Hematopoietic multipotent progenitor cell treated with erythropoietin and hydrocortisone succinate and interleukin-3 and kit ligand, for 15 days (in vitro differentiated cells): ENCODE measurements at regions not wholly inside any gene's neighbourhood (a gene's known extent, or its start where the extent isn't known, plus 50 kb on each side); places are given as distances from the start of the nearest gene placed in this dataset.
"Not testable (repeated sequence)": the region's sequence is repeated elsewhere in the genome, so short reads cannot be mapped to it uniquely, and the experiment has no call there.

Experiments
- DNase-seq: peaks from one replicate; pipeline ENCODE4 v3.0.0-alpha.2; 2015; ENCODE audit warnings: low spot score

GRCh38 chr7:153529651-153530165 lies 522.5 kb upstream of the DPP6 start:
- no peak for DNase-seq

GRCh38 chr7:153530441-153530840 lies 521.8 kb upstream of the DPP6 start:
- no peak for DNase-seq

GRCh38 chr7:153532326-153532725 lies 519.9 kb upstream of the DPP6 start:
- DNase-seq: no peak

- no peak for DNase-seq
Observed at GRCh38 chr7:153537271-153537670, 514.9 kb upstream of the DPP6 start.

GRCh38 chr7:153541903-153542302 lies 510.3 kb upstream of the DPP6 start:
- DNase-seq: no peak

- DNase-seq: no peak
Observed at GRCh38 chr7:153543232-153543631, 509.0 kb upstream of the DPP6 start.

- no peak for DNase-seq
Observed at GRCh38 chr7:153550173-153550572, 502.0 kb upstream of the DPP6 start.

- no peak for DNase-seq
Observed at GRCh38 chr7:153564391-153564790, 487.8 kb upstream of the DPP6 start.

- no peak for DNase-seq
Observed at GRCh38 chr7:153566324-153566723, 485.9 kb upstream of the DPP6 start.

- no peak for DNase-seq
Observed at GRCh38 chr7:153567426-153567825, 484.8 kb upstream of the DPP6 start.

GRCh38 chr7:153569520-153569919 lies 482.7 kb upstream of the DPP6 start:
- DNase-seq: not testable (repeated sequence)

GRCh38 chr7:153576096-153576495 lies 476.1 kb upstream of the DPP6 start:
- no peak for DNase-seq

GRCh38 chr7:153581419-153581818 lies 470.8 kb upstream of the DPP6 start:
- no peak for DNase-seq

- no peak for DNase-seq
Observed at GRCh38 chr7:153584132-153584531, 468.1 kb upstream of the DPP6 start.

- no peak for DNase-seq
Observed at GRCh38 chr7:153588586-153588985, 463.6 kb upstream of the DPP6 start.

- DNase-seq: no peak
Observed at GRCh38 chr7:153590136-153590535, 462.1 kb upstream of the DPP6 start.

GRCh38 chr7:153590571-153590970 lies 461.6 kb upstream of the DPP6 start:
- no peak for DNase-seq

GRCh38 chr7:153607354-153607753 lies 444.8 kb upstream of the DPP6 start:
- no peak for DNase-seq

- no peak for DNase-seq
Observed at GRCh38 chr7:153616711-153617325, 435.4 kb upstream of the DPP6 start.

GRCh38 chr7:153627323-153627722 lies 424.9 kb upstream of the DPP6 start:
- no peak for DNase-seq

- DNase-seq: no peak
Observed at GRCh38 chr7:153628406-153628805, 423.8 kb upstream of the DPP6 start.

- no peak for DNase-seq
Observed at GRCh38 chr7:153628825-153629224, 423.4 kb upstream of the DPP6 start.

GRCh38 chr7:153638821-153639435 lies 413.3 kb upstream of the DPP6 start:
- DNase-seq: no peak

- DNase-seq: no peak
Observed at GRCh38 chr7:153640586-153640985, 411.6 kb upstream of the DPP6 start.
